ENCODE measurements at regions not wholly inside any gene's neighbourhood (a gene's known extent, or its start where the extent isn't known, plus 50 kb on each side); places are given as distances from the start of the nearest gene placed in this dataset.

- TF ChIP-seq CTCF (IDR thresholded peaks at IDR 0.05), result no peak
- no peak for TF ChIP-seq POLR2A (IDR thresholded peaks at IDR 0.05)
These were observed 390.0 kb upstream of the IRX4 start for GRCh38 chr5:2272755-2273154.

All from lower leg skin (tissue), 3 donors.